AG09319 (cell line): ENCODE measurements at regions not wholly inside any gene's neighbourhood (a gene's known extent, or its start where the extent isn't known, plus 50 kb on each side); places are given as distances from the start of the nearest gene placed in this dataset.
"Not testable (repeated sequence)": the region's sequence is repeated elsewhere in the genome, so short reads cannot be mapped to it uniquely, and the experiment has no call there.

Experiments used
- DNase-seq: peaks from one replicate; pipeline ENCODE4 v3.0.0-alpha.2; 2010; ENCODE audit warnings: low read depth; ENCODE audit errors: extremely low read depth
- TF ChIP-seq, protein P1 (sequence below): IDR thresholded peaks from 2 replicates; pipeline ENCODE4 v1.5.1; 2011; ENCODE audit warnings: low read depth, mild to moderate bottlenecking, inconsistent platforms, low read length, moderate library complexity

- TF ChIP-seq, protein P1, sequence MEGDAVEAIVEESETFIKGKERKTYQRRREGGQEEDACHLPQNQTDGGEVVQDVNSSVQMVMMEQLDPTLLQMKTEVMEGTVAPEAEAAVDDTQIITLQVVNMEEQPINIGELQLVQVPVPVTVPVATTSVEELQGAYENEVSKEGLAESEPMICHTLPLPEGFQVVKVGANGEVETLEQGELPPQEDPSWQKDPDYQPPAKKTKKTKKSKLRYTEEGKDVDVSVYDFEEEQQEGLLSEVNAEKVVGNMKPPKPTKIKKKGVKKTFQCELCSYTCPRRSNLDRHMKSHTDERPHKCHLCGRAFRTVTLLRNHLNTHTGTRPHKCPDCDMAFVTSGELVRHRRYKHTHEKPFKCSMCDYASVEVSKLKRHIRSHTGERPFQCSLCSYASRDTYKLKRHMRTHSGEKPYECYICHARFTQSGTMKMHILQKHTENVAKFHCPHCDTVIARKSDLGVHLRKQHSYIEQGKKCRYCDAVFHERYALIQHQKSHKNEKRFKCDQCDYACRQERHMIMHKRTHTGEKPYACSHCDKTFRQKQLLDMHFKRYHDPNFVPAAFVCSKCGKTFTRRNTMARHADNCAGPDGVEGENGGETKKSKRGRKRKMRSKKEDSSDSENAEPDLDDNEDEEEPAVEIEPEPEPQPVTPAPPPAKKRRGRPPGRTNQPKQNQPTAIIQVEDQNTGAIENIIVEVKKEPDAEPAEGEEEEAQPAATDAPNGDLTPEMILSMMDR: no peak
- DNase-seq: no peak
These were observed 114.7 kb downstream of the TAF11L14 start for GRCh38 chr5:17748941-17749340.

GRCh38 chr5:17755406-17755805 lies 121.1 kb downstream of the TAF11L14 start:
- not testable (repeated sequence) for DNase-seq

DNA sequence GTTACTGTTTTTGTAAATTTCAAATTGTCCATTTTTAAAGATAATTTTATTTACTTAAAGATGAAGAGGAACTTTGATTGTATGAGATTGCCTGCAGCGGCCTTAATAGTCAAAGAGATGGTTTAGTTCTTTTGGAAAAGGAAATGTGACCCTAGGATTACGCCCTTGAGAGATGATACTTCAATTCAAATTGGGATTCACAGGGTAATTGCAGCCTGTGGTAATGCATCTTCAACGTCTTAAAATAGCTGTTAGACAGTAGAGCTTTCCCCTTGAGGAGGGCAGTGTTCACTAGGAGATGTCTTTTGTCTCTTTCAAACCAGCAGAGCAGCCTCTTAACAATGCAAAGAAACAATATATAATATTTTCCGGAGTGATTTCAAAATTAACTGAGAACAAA lies 127.1 kb downstream of the TAF11L14 start:
- TF ChIP-seq, protein P1: no peak
- no peak for DNase-seq

DNA sequence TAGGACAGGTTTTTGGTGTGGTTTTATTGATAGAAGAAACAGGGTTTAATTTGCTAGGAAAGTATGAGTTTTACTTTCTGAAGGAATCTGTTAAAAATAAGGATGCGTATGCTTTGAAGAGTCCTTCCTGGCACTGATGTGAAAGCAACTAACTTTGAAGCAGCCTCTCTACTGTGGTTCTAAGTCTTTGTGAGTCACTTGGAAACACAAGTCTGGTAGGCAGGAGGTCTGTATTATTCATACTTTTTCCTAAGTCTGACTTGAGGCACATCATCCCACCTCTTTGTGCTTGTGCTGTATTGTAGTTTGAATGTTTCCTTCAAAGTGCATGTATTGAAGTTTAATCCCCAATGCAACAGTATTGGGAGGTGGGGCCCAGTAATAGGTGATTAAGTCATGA lies 129.0 kb downstream of the TAF11L14 start:
- TF ChIP-seq, protein P1: no peak
- DNase-seq: no peak

- no peak for DNase-seq
- TF ChIP-seq, protein P1: no peak
These were observed 131.8 kb downstream of the TAF11L14 start for GRCh38 chr5:17766031-17766430.

- DNase-seq: no peak
- TF ChIP-seq, protein P1: no peak
These were observed 135.0 kb downstream of the TAF11L14 start for GRCh38 chr5:17769277-17769676.

DNA sequence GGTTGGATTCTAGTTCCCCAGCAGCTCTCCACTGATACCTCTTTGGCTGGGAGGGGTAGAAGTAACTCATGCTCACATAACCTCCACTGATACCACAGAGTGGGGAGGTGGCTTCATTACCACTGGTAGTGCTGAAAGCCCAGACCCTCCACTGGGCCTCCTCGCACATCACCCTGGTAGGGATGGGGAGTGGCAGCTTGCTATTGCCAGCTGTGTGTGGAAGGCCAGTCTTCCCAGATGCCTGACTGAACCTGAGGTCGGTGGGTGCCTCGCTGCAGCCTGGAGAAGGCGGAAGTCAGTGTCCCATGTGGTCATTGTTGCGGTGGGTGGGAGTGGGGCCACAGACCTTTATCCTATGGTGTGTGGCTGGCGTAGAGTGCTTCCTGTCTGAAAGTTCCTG lies 138.0 kb downstream of the TAF11L14 start:
- TF ChIP-seq, protein P1: no peak
- DNase-seq: no peak

- TF ChIP-seq, protein P1: no peak
- no peak for DNase-seq
These were observed 151.5 kb downstream of the TAF11L14 start for GRCh38 chr5:17785774-17786173.
